Smooth muscle cell (in vitro differentiated cells): ENCODE measurements at regions not wholly inside any gene's neighbourhood (a gene's known extent, or its start where the extent isn't known, plus 50 kb on each side); places are given as distances from the start of the nearest gene placed in this dataset.
A peak's percentile ranks its signal among the peaks of the same experiment; 100 is the strongest.

Experiments used
- DNase-seq: peaks from one replicate; lab custom pipeline; 2025; ENCODE audit not compliant: unreplicated experiment; lab: John Stamatoyannopoulos, UW
- H2AFZ ChIP-seq: fragments of 200-600 bp; sonication (generic); 2 replicates; pipeline ENCODE4 v1.6.0; 2016; ENCODE audit warnings: antibody characterized with exemption, low read depth, mild to moderate bottlenecking
- H3F3A ChIP-seq: fragments of 200-600 bp; sonication (generic); 2 replicates; pipeline ENCODE4 v1.6.0; 2017; ENCODE audit warnings: antibody characterized with exemption, low read depth
- H3K27ac ChIP-seq: fragments of 200-600 bp; sonication (generic); 2 replicates; pipeline ENCODE4 v1.5.1; 2016; ENCODE audit warnings: low read depth, mild to moderate bottlenecking
- H3K27me3 ChIP-seq: fragments of 200-600 bp; sonication (generic); 2 replicates; pipeline ENCODE4 v1.6.1; 2016; ENCODE audit warnings: low read depth, mild to moderate bottlenecking
- H3K36me3 ChIP-seq: fragments of 200-600 bp; sonication (generic); 2 replicates; pipeline ENCODE4 v1.5.1; 2016; ENCODE audit warnings: low read depth
- H3K4me1 ChIP-seq: fragments of 200-600 bp; sonication (generic); 2 replicates; pipeline ENCODE4 v1.5.1; 2016; ENCODE audit warnings: low read depth
- H3K4me2 ChIP-seq: fragments of 200-600 bp; sonication (generic); 2 replicates; pipeline ENCODE4 v1.6.0; 2016; ENCODE audit warnings: mild to moderate bottlenecking
- H3K4me3 ChIP-seq: fragments of 200-600 bp; sonication (generic); 2 replicates; pipeline ENCODE4 v1.5.1; 2016; ENCODE audit warnings: mild to moderate bottlenecking
- H3K79me2 ChIP-seq: fragments of 200-600 bp; sonication (generic); 2 replicates; pipeline ENCODE4 v1.6.0; 2016; ENCODE audit warnings: low read depth, mild to moderate bottlenecking
- H3K9ac ChIP-seq: fragments of 200-600 bp; sonication (generic); 2 replicates; pipeline ENCODE4 v1.6.0; 2016; ENCODE audit warnings: low read depth
- H3K9me3 ChIP-seq: fragments of 200-600 bp; sonication (generic); replicated peaks from 2 replicates; pipeline ENCODE4 v1.5.1; 2016; ENCODE audit warnings: low read depth
- H4K20me1 ChIP-seq: fragments of 200-600 bp; sonication (generic); 2 replicates; pipeline ENCODE4 v1.6.0; 2016; ENCODE audit warnings: low read depth
- CTCF ChIP-seq: fragments of 200-600 bp; sonication (generic); IDR thresholded peaks from 2 replicates; pipeline ENCODE4 v1.5.1; 2017; ENCODE audit warnings: borderline replicate concordance, mild to moderate bottlenecking, antibody characterized with exemption; ENCODE audit not compliant: insufficient read depth, poor library complexity, severe bottlenecking
- WGBS: methylation state at CpG from one replicate; pipeline ENCODE4 v1.1.7; 2016; ENCODE audit warnings: low lambda C conversion rate; 5-methylcytosine and 5-hydroxymethylcytosine counted together

GRCh38 chr9:108618906-108619550, 236.8 kb downstream of the ACTL7B start:
- 88% methylated on average over 8 of the region's 8 CpGs for WGBS

GRCh38 chr9:108617676-108618075, 238.1 kb downstream of the ACTL7B start:
- TF ChIP-seq CTCF: no peak

More at GRCh38 chr9:108618906-108619550, 236.8 kb downstream of the ACTL7B start:
- Histone ChIP-seq H3K36me3 (no peaks in the 10 kb centered on the region), H4K20me1 (no peaks in the 10 kb centered on the region), H3K9me3 (no peaks in the 10 kb centered on the region), H3K9ac (no peak overlapping the region), H3F3A (no peaks in the 10 kb centered on the region), H3K27me3 (no peaks in the 10 kb centered on the region), H3K4me3 (no peak overlapping the region), H2AFZ (no peak overlapping the region), H3K4me1 (no peaks in the 10 kb centered on the region), H3K27ac (no peak overlapping the region), H3K79me2 (no peaks in the 10 kb centered on the region), H3K4me2 (no peak overlapping the region)
- DNase-seq: no peak
- no peak for TF ChIP-seq CTCF

DNA sequence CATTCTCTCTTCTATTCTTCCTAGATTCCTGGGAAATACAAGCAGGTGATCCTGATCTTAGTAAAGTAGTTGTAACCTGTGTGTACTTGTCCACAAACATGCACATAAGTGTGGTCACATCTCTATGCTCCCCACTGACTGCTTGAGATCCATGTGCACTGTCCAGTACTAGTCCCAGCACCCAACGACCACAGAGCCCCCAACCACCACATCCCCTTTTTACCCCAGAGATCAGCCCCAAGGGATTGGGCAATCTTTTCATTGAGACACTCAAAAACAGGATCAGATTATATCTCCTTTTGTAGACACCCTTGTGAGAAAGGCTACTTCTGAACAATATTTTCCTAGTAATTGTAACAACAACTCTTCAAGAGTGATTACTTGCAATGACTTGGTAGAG, 240.6 kb downstream of the ACTL7B start:
- H3K4me1 ChIP-seq: no peaks in the 10 kb centered on the region
- H3K27ac ChIP-seq: no peak overlapping the region
- 65% methylated on average over 1 of the region's 1 CpG for WGBS
- H3F3A ChIP-seq: no peaks in the 10 kb centered on the region
- H2AFZ ChIP-seq: no peak overlapping the region
- TF ChIP-seq CTCF: no peak
- H3K9ac ChIP-seq: no peak overlapping the region
- H3K4me3 ChIP-seq: no peak overlapping the region
- H3K9me3 ChIP-seq: no peaks in the 10 kb centered on the region
- no peaks in the 10 kb centered on the region for H4K20me1 ChIP-seq
- H3K27me3 ChIP-seq: no peaks in the 10 kb centered on the region
- no peak overlapping the region for H3K4me2 ChIP-seq
- H3K36me3 ChIP-seq: no peaks in the 10 kb centered on the region
- H3K79me2 ChIP-seq: no peaks in the 10 kb centered on the region
- no peak for DNase-seq

More at GRCh38 chr9:108617676-108618075, 238.1 kb downstream of the ACTL7B start:
- H3K27ac ChIP-seq: peak overlapping the region; percentile 27
- no peak overlapping the region for H2AFZ ChIP-seq
- H3K36me3 ChIP-seq: no peaks in the 10 kb centered on the region
- no peaks in the 10 kb centered on the region for H4K20me1 ChIP-seq
- peak overlapping the region; percentile 32 for H3K4me2 ChIP-seq
- no peak overlapping the region for H3K4me3 ChIP-seq
- H3F3A ChIP-seq: no peaks in the 10 kb centered on the region
- no peaks in the 10 kb centered on the region for H3K79me2 ChIP-seq
- H3K4me1 ChIP-seq: no peaks in the 10 kb centered on the region
- no peaks in the 10 kb centered on the region for H3K27me3 ChIP-seq
- H3K9ac ChIP-seq: no peak overlapping the region
- DNase-seq: no peak
- no peaks in the 10 kb centered on the region for H3K9me3 ChIP-seq

- no peak overlapping the region for H3K4me2 ChIP-seq
- H3K27ac ChIP-seq: no peak overlapping the region
- no peaks in the 10 kb centered on the region for H3K36me3 ChIP-seq
- WGBS: 84% methylated on average over 2 of the region's 2 CpGs
- H3K9ac ChIP-seq: no peak overlapping the region
- DNase-seq: no peak
- H4K20me1 ChIP-seq: no peaks in the 10 kb centered on the region
- no peaks in the 10 kb centered on the region for H3K27me3 ChIP-seq
- no peaks in the 10 kb centered on the region for H3F3A ChIP-seq
- no peak overlapping the region for H3K4me3 ChIP-seq
- no peaks in the 10 kb centered on the region for H3K79me2 ChIP-seq
- H3K9me3 ChIP-seq: no peaks in the 10 kb centered on the region
- TF ChIP-seq CTCF: no peak
- no peaks in the 10 kb centered on the region for H3K4me1 ChIP-seq
- H2AFZ ChIP-seq: no peak overlapping the region
These were observed 243.3 kb downstream of the ACTL7B start for GRCh38 chr9:108612513-108612912.
